ENCODE measurements at regions not wholly inside any gene's neighbourhood (a gene's known extent, or its start where the extent isn't known, plus 50 kb on each side); places are given as distances from the start of the nearest gene placed in this dataset.

DNA sequence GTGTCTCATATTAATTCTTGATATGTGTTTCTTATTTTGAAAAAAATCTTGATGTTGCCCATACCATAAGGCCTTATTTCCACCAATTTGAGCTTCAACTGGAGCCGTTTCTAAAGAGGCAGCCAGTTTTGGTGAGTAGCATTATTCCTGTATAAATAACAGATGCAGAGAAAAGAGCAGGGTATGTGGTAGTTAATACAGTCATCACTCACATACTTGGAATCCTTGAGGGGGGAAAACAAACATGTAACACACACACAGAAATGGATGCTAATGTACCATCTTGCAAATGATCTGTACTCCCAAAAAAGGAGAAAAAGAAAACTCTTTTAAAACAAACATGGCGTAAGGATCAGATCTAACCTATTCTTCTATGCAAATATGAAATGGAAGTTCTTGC, 389.7 kb downstream of the GPM6A start:
- DNase-seq (ENCODE audit: low spot score), result no peak
- TF ChIP-seq, protein P1, sequence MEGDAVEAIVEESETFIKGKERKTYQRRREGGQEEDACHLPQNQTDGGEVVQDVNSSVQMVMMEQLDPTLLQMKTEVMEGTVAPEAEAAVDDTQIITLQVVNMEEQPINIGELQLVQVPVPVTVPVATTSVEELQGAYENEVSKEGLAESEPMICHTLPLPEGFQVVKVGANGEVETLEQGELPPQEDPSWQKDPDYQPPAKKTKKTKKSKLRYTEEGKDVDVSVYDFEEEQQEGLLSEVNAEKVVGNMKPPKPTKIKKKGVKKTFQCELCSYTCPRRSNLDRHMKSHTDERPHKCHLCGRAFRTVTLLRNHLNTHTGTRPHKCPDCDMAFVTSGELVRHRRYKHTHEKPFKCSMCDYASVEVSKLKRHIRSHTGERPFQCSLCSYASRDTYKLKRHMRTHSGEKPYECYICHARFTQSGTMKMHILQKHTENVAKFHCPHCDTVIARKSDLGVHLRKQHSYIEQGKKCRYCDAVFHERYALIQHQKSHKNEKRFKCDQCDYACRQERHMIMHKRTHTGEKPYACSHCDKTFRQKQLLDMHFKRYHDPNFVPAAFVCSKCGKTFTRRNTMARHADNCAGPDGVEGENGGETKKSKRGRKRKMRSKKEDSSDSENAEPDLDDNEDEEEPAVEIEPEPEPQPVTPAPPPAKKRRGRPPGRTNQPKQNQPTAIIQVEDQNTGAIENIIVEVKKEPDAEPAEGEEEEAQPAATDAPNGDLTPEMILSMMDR (IDR thresholded peaks at IDR 0.05; ENCODE audit: extremely low read depth, missing control alignments), result no peak

DNA sequence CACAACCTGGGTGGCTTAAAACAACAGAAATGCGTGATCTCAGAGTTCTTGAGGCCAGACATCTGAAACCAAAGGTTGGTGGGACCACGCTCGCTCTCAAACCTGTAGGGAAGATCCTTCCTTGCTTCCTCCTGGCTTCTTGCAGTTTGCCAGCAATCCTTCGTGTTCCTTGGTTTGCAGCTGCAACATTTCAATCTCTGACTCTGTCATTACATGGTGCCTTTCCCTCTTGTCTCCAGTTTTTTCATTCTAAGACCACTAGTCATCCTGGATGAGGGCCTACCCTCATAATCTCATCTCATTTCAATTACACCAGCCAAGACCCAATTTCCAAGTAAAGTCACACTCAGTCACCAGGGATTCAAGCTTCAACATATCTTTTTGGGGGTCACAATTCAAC, 388.0 kb downstream of the GPM6A start:
- TF ChIP-seq, protein P1 (IDR thresholded peaks at IDR 0.05; ENCODE audit: extremely low read depth, missing control alignments), result no peak
- no peak for DNase-seq (ENCODE audit: low spot score)

DNA sequence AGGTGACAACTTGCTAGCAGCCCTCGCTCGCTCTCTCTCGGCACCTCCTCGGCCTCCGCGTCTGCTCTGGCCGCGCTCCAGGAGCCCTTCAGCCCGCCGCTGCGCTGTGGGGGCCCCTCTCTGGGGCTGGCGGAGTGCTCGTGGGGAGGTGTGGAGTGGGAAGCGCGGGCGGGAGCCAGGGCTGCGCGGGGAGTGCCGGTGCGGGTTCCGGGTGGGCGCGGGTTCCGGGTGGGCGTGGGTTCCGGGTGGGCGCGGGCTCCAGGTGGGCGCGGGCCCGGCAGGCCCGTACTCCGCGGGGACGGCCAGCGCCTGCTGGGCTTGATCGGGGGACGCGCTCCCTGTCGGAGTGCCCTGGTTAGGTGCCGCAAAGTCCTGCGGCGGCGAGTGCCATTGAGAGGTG, 384.3 kb downstream of the GPM6A start:
- no peak for DNase-seq (ENCODE audit: low spot score)
- TF ChIP-seq, protein P1 (IDR thresholded peaks at IDR 0.05; ENCODE audit: extremely low read depth, missing control alignments), result no peak

DNA sequence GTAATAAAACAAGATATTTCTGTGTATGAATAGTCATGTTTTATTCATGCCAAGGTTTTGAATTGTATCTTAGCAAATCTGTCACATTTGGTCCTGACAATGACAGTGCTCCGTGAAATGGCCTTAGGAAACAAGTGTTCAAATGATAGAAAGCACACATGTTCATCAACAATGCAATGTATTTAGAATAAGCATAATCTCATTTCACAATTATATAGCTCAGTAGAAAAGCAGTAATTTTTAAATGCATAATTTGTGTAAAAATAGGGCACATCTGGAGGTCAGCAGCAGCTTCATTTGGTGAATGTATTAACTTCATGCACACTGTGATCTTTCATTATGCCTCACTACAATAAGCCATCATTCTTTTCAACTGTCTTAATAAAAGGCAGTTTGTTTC, 380.4 kb downstream of the GPM6A start:
- DNase-seq (ENCODE audit: low spot score), result no peak
- TF ChIP-seq, protein P1 (IDR thresholded peaks at IDR 0.05; ENCODE audit: extremely low read depth, missing control alignments), result no peak

DNA sequence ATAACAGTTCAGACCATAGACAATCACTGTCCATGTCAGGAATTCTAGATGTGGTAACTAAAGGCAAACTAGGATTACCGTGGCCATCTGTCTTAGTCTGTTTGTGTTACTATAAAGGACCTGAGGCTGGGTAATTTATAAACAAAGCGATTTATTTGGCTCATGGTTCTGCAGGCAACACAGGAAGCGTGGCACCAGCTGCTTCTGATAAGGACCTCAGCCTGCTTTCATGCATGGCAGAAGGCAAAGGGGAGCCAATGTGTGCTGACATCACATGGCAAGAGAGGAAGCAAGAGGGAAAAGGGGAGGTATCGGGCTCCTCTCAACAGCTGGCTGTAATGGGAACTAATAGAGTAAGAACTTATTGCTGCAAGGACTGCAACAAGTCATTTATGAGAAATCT, 376.7 kb downstream of the GPM6A start:
- no peak for DNase-seq (ENCODE audit: low spot score)
- TF ChIP-seq, protein P1 (IDR thresholded peaks at IDR 0.05; ENCODE audit: extremely low read depth, missing control alignments), result no peak

DNA sequence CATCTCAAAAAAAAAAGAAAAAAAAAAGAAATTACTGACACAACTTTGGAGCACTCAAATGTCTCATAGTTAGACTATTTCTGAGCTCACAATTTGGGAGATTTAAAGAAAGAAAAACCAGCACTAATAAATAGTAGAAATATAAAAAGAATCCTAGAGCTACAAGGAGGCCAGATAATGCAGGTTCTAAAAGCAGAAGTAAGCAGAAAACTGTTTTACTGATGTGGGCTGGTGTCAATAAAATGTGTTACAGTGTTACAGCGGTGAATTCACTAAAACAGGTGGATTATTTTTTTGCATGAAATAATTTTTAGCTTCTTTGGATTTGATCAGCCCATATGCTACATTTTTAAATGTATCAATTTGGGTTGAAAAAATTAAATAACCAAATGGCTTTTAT, 375.9 kb downstream of the GPM6A start:
- no peak for DNase-seq (ENCODE audit: low spot score)

DNA sequence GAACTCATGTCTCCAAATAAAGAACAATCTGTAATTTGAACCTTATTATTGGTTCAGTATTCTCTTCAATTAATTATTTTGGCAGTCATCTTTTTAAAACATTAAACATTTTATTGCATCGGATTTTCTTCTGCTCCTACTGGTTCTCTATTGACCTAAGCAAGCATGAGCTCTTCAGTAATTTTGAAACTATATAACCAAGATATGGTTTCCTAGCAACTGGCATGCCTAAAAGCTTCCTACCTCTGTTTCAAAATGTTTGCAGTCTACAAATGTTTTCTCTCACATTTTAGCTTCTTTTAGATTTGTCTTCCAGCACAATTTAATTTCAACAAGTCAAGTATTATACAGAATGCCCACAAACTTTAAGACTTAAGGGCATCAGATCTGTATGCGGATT, 371.3 kb downstream of the GPM6A start:
- TF ChIP-seq, protein P1 (IDR thresholded peaks at IDR 0.05; ENCODE audit: extremely low read depth, missing control alignments), result no peak
- no peak for DNase-seq (ENCODE audit: low spot score)

More for the DNA sequence above, 375.9 kb downstream of the GPM6A start:
- TF ChIP-seq, protein P1 (IDR thresholded peaks at IDR 0.05; ENCODE audit: extremely low read depth, missing control alignments), result no peak

All from GM20000 (cell line).